Testis (tissue), 2 donors: ENCODE measurements at regions not wholly inside any gene's neighbourhood (a gene's known extent, or its start where the extent isn't known, plus 50 kb on each side); places are given as distances from the start of the nearest gene placed in this dataset.

Source experiments
- DNase-seq: peaks from one replicate; pipeline ENCODE4 v3.0.0-alpha.2; 2019
- H3K27ac ChIP-seq, 2 donors: fragments of 200-600 bp; sonication (generic); one replicate each; pipeline ENCODE4 v1.5.1; 2019
- H3K27me3 ChIP-seq: fragments of 200-600 bp; sonication (generic); one replicate; pipeline ENCODE4 v1.5.1; 2019
- H3K36me3 ChIP-seq: fragments of 200-600 bp; sonication (generic); one replicate; pipeline ENCODE4 v1.5.1; 2017; ENCODE audit warnings: low read depth; ENCODE audit errors: missing control alignments
- H3K4me1 ChIP-seq: fragments of 200-600 bp; sonication (generic); one replicate; pipeline ENCODE4 v1.5.1; 2019
- H3K4me3 ChIP-seq, 2 donors: fragments of 200-600 bp; sonication (generic); one replicate each; pipeline ENCODE4 v1.5.1; 2017 to 2019
- H3K9me3 ChIP-seq: fragments of 200-600 bp; sonication (generic); one replicate; pipeline ENCODE4 v1.5.1; 2017
- POLR2A ChIP-seq: fragments of 450-650 bp; IDR thresholded peaks from one replicate; pipeline ENCODE4 v1.6.1; 2017; ENCODE audit warnings: antibody characterized with exemption, mild to moderate bottlenecking, moderate library complexity
- WGBS, 2 donors: methylation state at CpG; one replicate each; pipeline ENCODE4 v1.1.5; 2018; 5-methylcytosine and 5-hydroxymethylcytosine counted together
- intact Hi-C: fragments of 100-400 bp; cut with DNase I; formaldehyde crosslinking; loops from one replicate; pipeline ENCODE4 v1.15.1; 2023; ENCODE audit warnings: low total_unique reads
- TF ChIP-seq, protein P1 (sequence below), 3 experiments: fragments of 450-650 bp in 2 of 3; fragments of 200-600 bp in 1 of 3; sonication (generic) in 1 of 3; IDR thresholded peaks; one replicate each; pipeline ENCODE4 v1.5.1; 2016 to 2019; ENCODE audit warnings: antibody characterized with exemption in 3 of 3, mild to moderate bottlenecking in 2 of 3, moderate library complexity in 1 of 3

DNA sequence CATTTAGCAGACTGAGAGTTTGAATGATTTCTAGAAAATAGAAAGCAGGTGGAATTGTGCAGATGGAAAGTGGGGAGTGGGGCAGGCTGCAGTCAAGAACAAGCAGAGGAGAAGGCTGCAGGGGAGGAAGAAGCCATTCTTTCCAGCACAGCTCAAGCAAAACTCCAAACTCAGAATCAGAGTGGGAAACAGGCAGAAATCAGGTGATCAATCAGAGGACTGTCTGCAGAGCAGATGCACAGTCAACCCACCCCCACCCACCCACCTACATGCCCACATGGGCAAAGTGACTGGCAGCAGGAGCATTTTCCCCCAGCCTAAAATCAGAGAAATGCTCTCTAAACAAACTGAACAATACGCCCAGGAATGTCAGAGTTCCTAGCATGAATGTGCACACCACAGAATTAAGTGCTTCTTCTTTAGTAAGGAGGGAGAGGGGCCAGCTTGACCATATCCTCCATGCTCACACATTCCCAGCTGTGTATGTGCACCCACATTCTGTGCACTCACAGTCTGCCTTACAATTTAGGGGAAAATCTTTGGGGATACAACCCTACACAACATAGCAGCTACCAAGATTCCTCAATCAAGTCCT is 194.1 kb upstream of the PLEKHA5 start:
- no peaks in the 10 kb centered on the region for H3K4me1 ChIP-seq
- H3K9me3 ChIP-seq = no peaks in the 10 kb centered on the region
- WGBS, 2 donors = 71 to 83% methylated on average over 1 of the region's 1 CpG
- no peaks in the 10 kb centered on the region for H3K36me3 ChIP-seq
- no peak for TF ChIP-seq POLR2A
- intact Hi-C loops = no loop called here
- no peak overlapping the region for H3K27ac ChIP-seq
- DNase-seq = no peak
- H3K4me3 ChIP-seq = no peak overlapping the region
- H3K27me3 ChIP-seq = no peaks in the 10 kb centered on the region

- Histone ChIP-seq H3K27ac (no peak overlapping the region), H3K4me1 (no peaks in the 10 kb centered on the region), H3K4me3 (no peak overlapping the region), H3K36me3 (no peaks in the 10 kb centered on the region), H3K27me3 (no peaks in the 10 kb centered on the region), H3K9me3 (no peaks in the 10 kb centered on the region)
- TF ChIP-seq, protein P1, sequence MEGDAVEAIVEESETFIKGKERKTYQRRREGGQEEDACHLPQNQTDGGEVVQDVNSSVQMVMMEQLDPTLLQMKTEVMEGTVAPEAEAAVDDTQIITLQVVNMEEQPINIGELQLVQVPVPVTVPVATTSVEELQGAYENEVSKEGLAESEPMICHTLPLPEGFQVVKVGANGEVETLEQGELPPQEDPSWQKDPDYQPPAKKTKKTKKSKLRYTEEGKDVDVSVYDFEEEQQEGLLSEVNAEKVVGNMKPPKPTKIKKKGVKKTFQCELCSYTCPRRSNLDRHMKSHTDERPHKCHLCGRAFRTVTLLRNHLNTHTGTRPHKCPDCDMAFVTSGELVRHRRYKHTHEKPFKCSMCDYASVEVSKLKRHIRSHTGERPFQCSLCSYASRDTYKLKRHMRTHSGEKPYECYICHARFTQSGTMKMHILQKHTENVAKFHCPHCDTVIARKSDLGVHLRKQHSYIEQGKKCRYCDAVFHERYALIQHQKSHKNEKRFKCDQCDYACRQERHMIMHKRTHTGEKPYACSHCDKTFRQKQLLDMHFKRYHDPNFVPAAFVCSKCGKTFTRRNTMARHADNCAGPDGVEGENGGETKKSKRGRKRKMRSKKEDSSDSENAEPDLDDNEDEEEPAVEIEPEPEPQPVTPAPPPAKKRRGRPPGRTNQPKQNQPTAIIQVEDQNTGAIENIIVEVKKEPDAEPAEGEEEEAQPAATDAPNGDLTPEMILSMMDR (IDR thresholded peaks at IDR 0.05) = no peak
- TF ChIP-seq POLR2A = no peak
- WGBS, 2 donors = 81 to 87% methylated on average over 1 of the region's 1 CpG
- intact Hi-C loops = no loop called here
- no peak for DNase-seq
Observed at GRCh38 chr12:18939051-18939450, 190.5 kb upstream of the PLEKHA5 start.

GRCh38 chr12:18942669-18943068 is 186.9 kb upstream of the PLEKHA5 start:
- TF ChIP-seq POLR2A = no peak
- TF ChIP-seq, protein P1 (IDR thresholded peaks at IDR 0.05) = no peak
- Histone ChIP-seq H3K4me1 (no peaks in the 10 kb centered on the region), H3K27me3 (no peaks in the 10 kb centered on the region), H3K9me3 (no peaks in the 10 kb centered on the region), H3K27ac (no peak overlapping the region), H3K36me3 (no peaks in the 10 kb centered on the region), H3K4me3 (no peak overlapping the region)
- DNase-seq = no peak
- 73 to 79% methylated on average over 2 of the region's 2 CpGs for WGBS, 2 donors
- intact Hi-C loops = no loop called here

DNA sequence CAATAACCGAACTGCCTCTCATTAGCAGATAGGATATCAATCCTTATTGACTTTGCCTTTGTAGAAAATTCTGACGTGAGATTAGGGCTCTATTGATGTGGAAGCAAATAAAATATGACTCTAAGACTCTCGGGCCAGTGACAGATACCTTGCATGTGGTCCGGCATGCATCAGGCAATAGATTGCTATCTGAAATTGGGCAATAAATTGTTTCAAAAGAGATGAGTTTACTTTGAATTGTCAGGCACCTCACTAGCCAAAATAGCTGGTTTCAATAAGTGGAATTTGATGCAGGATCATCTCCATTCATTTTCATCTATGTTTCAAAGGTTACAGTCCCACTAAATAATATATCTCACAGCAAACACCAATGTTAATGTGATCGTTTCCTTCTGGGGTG is 186.3 kb upstream of the PLEKHA5 start:
- H3K27ac ChIP-seq = no peak overlapping the region
- no peaks in the 10 kb centered on the region for H3K9me3 ChIP-seq
- TF ChIP-seq POLR2A = no peak
- TF ChIP-seq, protein P1 (IDR thresholded peaks at IDR 0.05) = no peak
- no peaks in the 10 kb centered on the region for H3K27me3 ChIP-seq
- WGBS, 2 donors = 64 to 65% methylated on average over 5 of the region's 5 CpGs
- intact Hi-C loops = no loop called here
- no peaks in the 10 kb centered on the region for H3K36me3 ChIP-seq
- DNase-seq = no peak
- no peaks in the 10 kb centered on the region for H3K4me1 ChIP-seq
- no peak overlapping the region for H3K4me3 ChIP-seq

DNA sequence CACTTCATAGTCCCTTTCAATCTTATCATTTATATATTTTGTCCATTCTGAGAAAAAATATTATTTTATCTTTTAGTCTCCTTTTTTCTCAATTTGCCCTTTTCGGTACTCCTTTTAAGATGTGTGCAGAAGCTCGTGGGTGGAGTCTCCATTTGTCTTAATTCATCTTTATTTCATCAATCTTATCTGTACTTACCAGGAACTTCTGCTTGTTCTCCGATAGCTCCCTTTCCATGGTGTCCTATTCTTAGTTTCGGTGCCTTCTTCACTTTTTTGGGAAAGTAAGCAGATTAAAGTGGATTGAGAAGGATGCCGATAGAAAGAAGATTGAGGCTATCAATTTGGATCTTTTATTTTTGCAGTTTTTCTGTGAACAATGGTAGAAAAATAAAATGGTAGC is 183.4 kb upstream of the PLEKHA5 start:
- intact Hi-C loops = no loop called here
- no peak for TF ChIP-seq POLR2A
- TF ChIP-seq, protein P1 (IDR thresholded peaks at IDR 0.05) = no peak
- H3K4me1 ChIP-seq = no peaks in the 10 kb centered on the region
- H3K9me3 ChIP-seq = no peaks in the 10 kb centered on the region
- no peaks in the 10 kb centered on the region for H3K27me3 ChIP-seq
- no peak overlapping the region for H3K4me3 ChIP-seq
- H3K27ac ChIP-seq = no peak overlapping the region
- DNase-seq = no peak
- no peaks in the 10 kb centered on the region for H3K36me3 ChIP-seq
- 88 to 92% methylated on average over 5 of the region's 5 CpGs for WGBS, 2 donors
